ENCODE measurements at regions not wholly inside any gene's neighbourhood (a gene's known extent, or its start where the extent isn't known, plus 50 kb on each side); places are given as distances from the start of the nearest gene placed in this dataset.

GRCh38 chr15:38789566-38789965 is 225.0 kb upstream of the RASGRP1 start:
- Histone ChIP-seq H4K20me1 (ENCODE audit: low read depth, low read length) (no peaks in the 10 kb centered on the region), H3K27me3 (ENCODE audit: low read length) (no peaks in the 10 kb centered on the region), H3K36me3 (ENCODE audit: low read length) (no peaks in the 10 kb centered on the region), H3K9me2 (replicated peaks; ENCODE audit: insufficient read depth, low read length) (no peaks in the 10 kb centered on the region), H3K4me2 (ENCODE audit: low read depth, low read length, poor library complexity, severe bottlenecking) (no peak overlapping the region), H3K79me2 (ENCODE audit: insufficient read depth, low read length) (no peaks in the 10 kb centered on the region), H3K9me3 (ENCODE audit: insufficient read depth, low read length) (no peaks in the 10 kb centered on the region), H3F3A (ENCODE audit: insufficient read depth) (no peaks in the 10 kb centered on the region), H3K27ac (ENCODE audit: low read depth, low read length) (no peak overlapping the region), H3K9ac (ENCODE audit: low read length) (no peak overlapping the region), H3K4me3 (ENCODE audit: insufficient read depth, low read length, poor library complexity, severe bottlenecking) (no peak overlapping the region), H2AFZ (ENCODE audit: low read depth, low read length, severe bottlenecking) (no peak overlapping the region)
- TF ChIP-seq CTCF (IDR thresholded peaks at IDR 0.05; ENCODE audit: insufficient read depth, low read length, poor library complexity, severe bottlenecking) (no peak), EZH2phosphoT487 (conservative IDR thresholded peaks at IDR 0.05; ENCODE audit: low read length) (no peak)

GRCh38 chr15:38793206-38793810 is 228.7 kb upstream of the RASGRP1 start:
- Histone ChIP-seq H3K36me3 (ENCODE audit: low read length) (no peaks in the 10 kb centered on the region), H3K4me2 (ENCODE audit: low read depth, low read length, poor library complexity, severe bottlenecking) (no peak overlapping the region), H3K9ac (ENCODE audit: low read length) (no peak overlapping the region), H3K27me3 (ENCODE audit: low read length) (no peaks in the 10 kb centered on the region), H3F3A (ENCODE audit: insufficient read depth) (no peaks in the 10 kb centered on the region), H4K20me1 (ENCODE audit: low read depth, low read length) (no peaks in the 10 kb centered on the region), H3K27ac (ENCODE audit: low read depth, low read length) (no peak overlapping the region), H3K79me2 (ENCODE audit: insufficient read depth, low read length) (no peaks in the 10 kb centered on the region), H3K9me3 (ENCODE audit: insufficient read depth, low read length) (no peaks in the 10 kb centered on the region), H2AFZ (ENCODE audit: low read depth, low read length, severe bottlenecking) (no peak overlapping the region), H3K9me2 (replicated peaks; ENCODE audit: insufficient read depth, low read length) (no peaks in the 10 kb centered on the region), H3K4me3 (ENCODE audit: insufficient read depth, low read length, poor library complexity, severe bottlenecking) (no peak overlapping the region)
- TF ChIP-seq CTCF (IDR thresholded peaks at IDR 0.05; ENCODE audit: insufficient read depth, low read length, poor library complexity, severe bottlenecking): no peak
- TF ChIP-seq EZH2phosphoT487 (conservative IDR thresholded peaks at IDR 0.05; ENCODE audit: low read length): no peak

GRCh38 chr15:38795471-38796245 is 231.0 kb upstream of the RASGRP1 start:
- H3K9ac ChIP-seq (ENCODE audit: low read length): no peak overlapping the region
- H2AFZ ChIP-seq (ENCODE audit: low read depth, low read length, severe bottlenecking): no peak overlapping the region
- no peaks in the 10 kb centered on the region for H3K36me3 ChIP-seq (ENCODE audit: low read length)
- H3K27ac ChIP-seq (ENCODE audit: low read depth, low read length): no peak overlapping the region
- no peaks in the 10 kb centered on the region for H3K79me2 ChIP-seq (ENCODE audit: insufficient read depth, low read length)
- no peaks in the 10 kb centered on the region for H3K9me3 ChIP-seq (ENCODE audit: insufficient read depth, low read length)
- H3K4me2 ChIP-seq (ENCODE audit: low read depth, low read length, poor library complexity, severe bottlenecking): no peak overlapping the region
- no peaks in the 10 kb centered on the region for H3K9me2 ChIP-seq (replicated peaks; ENCODE audit: insufficient read depth, low read length)
- H3K27me3 ChIP-seq (ENCODE audit: low read length): no peaks in the 10 kb centered on the region
- TF ChIP-seq EZH2phosphoT487 (conservative IDR thresholded peaks at IDR 0.05; ENCODE audit: low read length) (no peak), CTCF (IDR thresholded peaks at IDR 0.05; ENCODE audit: insufficient read depth, low read length, poor library complexity, severe bottlenecking) (no peak)
- H3F3A ChIP-seq (ENCODE audit: insufficient read depth): no peaks in the 10 kb centered on the region
- no peaks in the 10 kb centered on the region for H4K20me1 ChIP-seq (ENCODE audit: low read depth, low read length)
- no peak overlapping the region for H3K4me3 ChIP-seq (ENCODE audit: insufficient read depth, low read length, poor library complexity, severe bottlenecking)

All from SU-DHL-6 (cell line).